ENCODE measurements at regions not wholly inside any gene's neighbourhood (a gene's known extent, or its start where the extent isn't known, plus 50 kb on each side); places are given as distances from the start of the nearest gene placed in this dataset.

GRCh38 chr3:103899328-103899727 is 1464.5 kb downstream of the ZPLD1 start:
- no peaks in the 10 kb centered on the region for H3K79me2 ChIP-seq (ENCODE audit: control insufficient read depth in 1 of 2, insufficient read depth in 2 of 2, low read length in 2 of 2)
- no peaks in the 10 kb centered on the region for H4K20me1 ChIP-seq (replicated peaks in 1 of 2; ENCODE audit: control insufficient read depth in 1 of 2, insufficient read depth in 2 of 2, low read length in 2 of 2)
- H2AK5ac ChIP-seq (ENCODE audit: low read depth, low read length) = no peak overlapping the region
- H3K36me3 ChIP-seq (ENCODE audit: control insufficient read depth in 2 of 4, insufficient read depth in 4 of 4, low read length in 3 of 4) = no peaks in the 10 kb centered on the region
- FAIRE-seq = no peak
- H3K4me1 ChIP-seq (replicated peaks in 1 of 4; ENCODE audit: control insufficient read depth in 3 of 4, insufficient read depth in 4 of 4, low read length in 3 of 4) = no peaks in the 10 kb centered on the region
- H2BK20ac ChIP-seq (ENCODE audit: low read length) = no peak overlapping the region
- H3K14ac ChIP-seq (ENCODE audit: insufficient read length) = no peak overlapping the region
- WGBS, 2 experiments (ENCODE audit: extremely low coverage in 1 of 2, insufficient coverage in 1 of 2, insufficient read length in 1 of 2, insufficient replicate concordance in 2 of 2, low coverage in 1 of 2, low lambda C conversion rate in 2 of 2, missing lambda C conversion rate in 1 of 2) = 90% methylated on average over 11 of the region's 11 CpGs; no CpG with 5 or more reads in 1 of the 2 experiments
- no peak for DNase-seq (ENCODE audit: low read depth in 1 of 2, low spot score in 2 of 2)
- no peak overlapping the region for H3K4me3 ChIP-seq (ENCODE audit: extremely low read depth in 1 of 4, insufficient read depth in 2 of 4, low read depth in 3 of 4, low read length in 4 of 4)
- H3K27me3 ChIP-seq (replicated peaks in 1 of 4; ENCODE audit: control insufficient read depth in 3 of 4, extremely low read depth in 1 of 4, insufficient read depth in 3 of 4, low read length in 3 of 4) = no peaks in the 10 kb centered on the region
- H3K23me2 ChIP-seq (ENCODE audit: low read depth, low read length) = no peaks in the 10 kb centered on the region
- H3K56ac ChIP-seq (replicated peaks; ENCODE audit: insufficient read length, low read depth, low read length) = no peak overlapping the region
- H2AFZ ChIP-seq (ENCODE audit: low read length) = no peak overlapping the region
- no peak overlapping the region for H2BK5ac ChIP-seq (ENCODE audit: low read depth, low read length)
- no peak overlapping the region for H4K8ac ChIP-seq (ENCODE audit: extremely low read depth, insufficient read depth, low read length)
- no peak overlapping the region for H3K23ac ChIP-seq (ENCODE audit: insufficient read length)
- H4K91ac ChIP-seq (replicated peaks; ENCODE audit: insufficient read length, low read length) = no peak overlapping the region
- H3K4ac ChIP-seq (replicated peaks; ENCODE audit: insufficient read length, low read depth, low read length) = no peak overlapping the region
- no peak overlapping the region for H2BK15ac ChIP-seq (ENCODE audit: low read length)
- ChIA-PET CTCF (ENCODE audit: partially characterized antibody) (interaction anchor here (0.7 to 1.5 kb wide), 3 partner anchors 14 to 369 kb away, joined by 3 to 4 read pairs (median 3); no protein-coding TSS in a partner anchor), POLR2A (ENCODE audit: partially characterized antibody) (no interaction called here)
- TF ChIP-seq MAFK (IDR thresholded peaks at IDR 0.05; ENCODE audit: low read depth, low read length) (0 out of 2 replicates have a peak, but pooled peaks have one; percentile 24), GABPA (IDR thresholded peaks at IDR 0.05; ENCODE audit: borderline replicate concordance, insufficient read depth, low read length) (no peak)
- no peak overlapping the region for H4K5ac ChIP-seq (ENCODE audit: insufficient read length, low read depth, low read length)
- H3K4me2 ChIP-seq (ENCODE audit: insufficient read depth in 1 of 2, low read depth in 2 of 2, low read length in 2 of 2) = no peak overlapping the region
- H3K27ac ChIP-seq (ENCODE audit: low read depth, low read length) = no peak overlapping the region
- H3K9me3 ChIP-seq (ENCODE audit: insufficient read depth in 2 of 2, low read depth in 1 of 2, low read length in 1 of 2) = no peaks in the 10 kb centered on the region
- no peak overlapping the region for H2BK120ac ChIP-seq (replicated peaks; ENCODE audit: low read depth, low read length)
- H3K18ac ChIP-seq (ENCODE audit: extremely low read depth, low read length) = no peak overlapping the region
- no peak overlapping the region for H3K9ac ChIP-seq (replicated peaks in 1 of 4; ENCODE audit: extremely low read depth in 1 of 4, low read depth in 3 of 4, low read length in 3 of 4)
- no peak overlapping the region for H2BK12ac ChIP-seq (ENCODE audit: low read depth, low read length)
- no peaks in the 10 kb centered on the region for H3K79me1 ChIP-seq (ENCODE audit: low read depth, low read length)
